ENCODE measurements at regions not wholly inside any gene's neighbourhood (a gene's known extent, or its start where the extent isn't known, plus 50 kb on each side); places are given as distances from the start of the nearest gene placed in this dataset.

DNA sequence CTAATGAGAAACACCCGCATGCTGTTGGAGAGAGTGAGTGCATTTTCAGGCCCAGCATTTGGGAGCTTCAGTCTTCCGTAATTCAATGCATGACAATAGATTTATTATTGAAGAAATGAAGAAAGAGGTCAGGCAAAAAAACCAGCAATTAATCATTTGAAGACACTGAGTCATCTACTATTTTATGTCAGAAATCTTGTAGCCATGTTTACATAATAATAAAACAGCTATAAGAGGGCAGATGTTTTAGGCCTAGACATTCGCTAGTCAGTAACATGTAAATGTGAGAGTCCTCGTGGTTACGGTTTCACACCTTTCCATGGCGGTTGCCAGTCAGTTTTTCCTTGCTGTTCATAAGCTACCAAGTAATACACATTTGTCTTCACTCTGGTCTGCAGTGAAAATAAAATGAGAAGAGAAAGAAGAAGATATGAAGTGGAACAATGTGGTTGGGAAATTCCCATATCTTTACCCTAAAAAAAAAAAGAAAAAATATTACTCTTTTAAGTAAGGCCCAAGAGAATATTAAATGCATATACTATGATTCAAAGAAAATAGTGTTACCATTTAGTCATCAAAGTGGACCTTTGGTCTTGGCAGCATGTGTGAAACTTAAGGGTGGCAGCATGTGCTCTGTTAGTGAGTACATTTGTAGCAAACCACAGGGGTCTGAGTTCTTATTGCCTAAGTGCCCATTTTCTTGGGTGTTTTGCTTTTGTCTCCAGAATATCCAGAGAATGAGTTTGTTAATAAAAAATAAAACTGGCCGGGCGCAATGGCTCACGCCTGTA lies 140.5 kb upstream of the TBL1XR1 start:
- FAIRE-seq (no peak), DNase-seq (ENCODE audit: low read depth, low spot score) (no peak)
- Histone ChIP-seq H3K9ac (replicated peaks; ENCODE audit: extremely low read depth, insufficient read depth, low read length) (no peak overlapping the region), H3K9me3 (replicated peaks; ENCODE audit: control insufficient read depth, insufficient read depth, low read length) (no peaks in the 10 kb centered on the region), H3K9me1 (replicated peaks; ENCODE audit: control insufficient read depth, extremely low read depth, insufficient read depth, low read length) (no peaks in the 10 kb centered on the region), H2AFZ (ENCODE audit: low read depth, low read length) (no peak overlapping the region), H3K27ac (ENCODE audit: insufficient read depth, low read depth, low read length) (no peak overlapping the region), H3K4me2 (ENCODE audit: insufficient read depth, low read length) (no peak overlapping the region), H3K4me3 (replicated peaks in 1 of 3; ENCODE audit: insufficient read depth in 1 of 3, low read depth in 1 of 3, low read length in 3 of 3) (no peak overlapping the region), H3K27me3 (ENCODE audit: control insufficient read depth in 2 of 2, insufficient read depth in 2 of 2, low read length in 2 of 2) (no peaks in the 10 kb centered on the region), H4K20me1 (replicated peaks; ENCODE audit: control insufficient read depth, extremely low read depth, insufficient read depth, low read length) (no peaks in the 10 kb centered on the region), H3K4me1 (ENCODE audit: control insufficient read depth, extremely low read depth, insufficient read depth, low read length) (peaks cover 11% of the 10 kb centered on the region), H3K79me2 (ENCODE audit: control insufficient read depth, insufficient read depth, low read length) (no peaks in the 10 kb centered on the region), H3K36me3 (ENCODE audit: control insufficient read depth in 2 of 2, extremely low read depth in 1 of 2, insufficient read depth in 2 of 2, low read length in 2 of 2) (no peaks in the 10 kb centered on the region)
- BruUV-seq (replicated peaks) = no TSS peak
- dilution Hi-C loops (cut with MboI; ENCODE audit: extremely low pct_ligation_motif_present, low sequenced_read_pairs) = no loop called here
- TF ChIP-seq GATA2 (IDR thresholded peaks at IDR 0.05; ENCODE audit: insufficient read depth, insufficient read length, low read depth, low read length) (no peak), MYC (IDR thresholded peaks at IDR 0.05; ENCODE audit: low read depth, low read length) (no peak), POLR2A (IDR thresholded peaks at IDR 0.05; ENCODE audit: low read depth, low read length) (no peak), EZH2 (IDR thresholded peaks at IDR 0.05; ENCODE audit: borderline replicate concordance, low read depth, low read length, severe bottlenecking) (no peak), POLR2AphosphoS5 (IDR thresholded peaks at IDR 0.05; ENCODE audit: insufficient read depth, low read depth, low read length) (no peak), JUN (IDR thresholded peaks at IDR 0.05; ENCODE audit: borderline replicate concordance, insufficient read depth, insufficient read length, low read depth) (no peak), FOS (IDR thresholded peaks at IDR 0.05; ENCODE audit: borderline replicate concordance, insufficient read depth, low read length) (no peak)
- TF ChIP-seq, protein P1, sequence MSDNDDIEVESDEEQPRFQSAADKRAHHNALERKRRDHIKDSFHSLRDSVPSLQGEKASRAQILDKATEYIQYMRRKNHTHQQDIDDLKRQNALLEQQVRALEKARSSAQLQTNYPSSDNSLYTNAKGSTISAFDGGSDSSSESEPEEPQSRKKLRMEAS (IDR thresholded peaks at IDR 0.05; ENCODE audit: insufficient read depth, insufficient read length) = no peak
- TF ChIP-seq, protein P2, sequence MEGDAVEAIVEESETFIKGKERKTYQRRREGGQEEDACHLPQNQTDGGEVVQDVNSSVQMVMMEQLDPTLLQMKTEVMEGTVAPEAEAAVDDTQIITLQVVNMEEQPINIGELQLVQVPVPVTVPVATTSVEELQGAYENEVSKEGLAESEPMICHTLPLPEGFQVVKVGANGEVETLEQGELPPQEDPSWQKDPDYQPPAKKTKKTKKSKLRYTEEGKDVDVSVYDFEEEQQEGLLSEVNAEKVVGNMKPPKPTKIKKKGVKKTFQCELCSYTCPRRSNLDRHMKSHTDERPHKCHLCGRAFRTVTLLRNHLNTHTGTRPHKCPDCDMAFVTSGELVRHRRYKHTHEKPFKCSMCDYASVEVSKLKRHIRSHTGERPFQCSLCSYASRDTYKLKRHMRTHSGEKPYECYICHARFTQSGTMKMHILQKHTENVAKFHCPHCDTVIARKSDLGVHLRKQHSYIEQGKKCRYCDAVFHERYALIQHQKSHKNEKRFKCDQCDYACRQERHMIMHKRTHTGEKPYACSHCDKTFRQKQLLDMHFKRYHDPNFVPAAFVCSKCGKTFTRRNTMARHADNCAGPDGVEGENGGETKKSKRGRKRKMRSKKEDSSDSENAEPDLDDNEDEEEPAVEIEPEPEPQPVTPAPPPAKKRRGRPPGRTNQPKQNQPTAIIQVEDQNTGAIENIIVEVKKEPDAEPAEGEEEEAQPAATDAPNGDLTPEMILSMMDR (IDR thresholded peaks at IDR 0.05; ENCODE audit: extremely low read depth in 1 of 2, insufficient read depth in 1 of 2, low read depth in 1 of 2, low read length in 2 of 2) = no peak
- POLR2A ChIA-PET = no interaction called here
- CTCF ChIA-PET = interaction anchor here (0.9 kb wide), 1 partner anchor 8 kb away, joined by 3 read pairs; no protein-coding TSS in a partner anchor
- intact Hi-C loops (cut with micrococcal nuclease) = no loop called here
